ELR (cell line): ENCODE measurements at regions not wholly inside any gene's neighbourhood (a gene's known extent, or its start where the extent isn't known, plus 50 kb on each side); places are given as distances from the start of the nearest gene placed in this dataset.

ENCODE experiments used
- DNase-seq: peaks from one replicate; pipeline ENCODE4 v3.0.0-alpha.2; 2015; ENCODE audit warnings: low read depth

- DNase-seq: no peak
These were observed 79.0 kb downstream of the LBH start for GRCh38 chr2:30310371-30310770.

- no peak for DNase-seq
These were observed 79.6 kb downstream of the LBH start for GRCh38 chr2:30310955-30311354.

DNA sequence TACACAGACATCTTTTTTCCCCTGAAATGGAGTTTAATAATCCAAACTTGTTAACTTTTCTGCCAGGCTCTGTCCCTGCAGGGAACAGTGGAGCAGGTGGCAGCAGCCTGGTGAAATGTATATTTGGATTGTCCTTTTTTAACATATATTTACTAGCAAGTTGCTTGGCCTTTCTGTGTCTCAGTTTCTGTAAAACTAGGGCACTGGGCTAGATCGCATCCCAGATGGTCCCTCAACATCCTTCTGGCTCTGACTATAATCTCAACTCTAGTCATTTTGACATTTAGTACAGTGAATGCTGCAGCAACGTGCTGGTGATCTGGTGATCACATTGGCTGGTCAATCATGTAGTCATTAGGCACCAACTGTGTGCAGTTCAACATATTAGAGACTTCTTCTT, 80.4 kb downstream of the LBH start:
- no peak for DNase-seq

- DNase-seq: no peak
These were observed 81.6 kb downstream of the LBH start for GRCh38 chr2:30312916-30313315.

GRCh38 chr2:30314981-30315380, 83.6 kb downstream of the LBH start:
- no peak for DNase-seq

DNA sequence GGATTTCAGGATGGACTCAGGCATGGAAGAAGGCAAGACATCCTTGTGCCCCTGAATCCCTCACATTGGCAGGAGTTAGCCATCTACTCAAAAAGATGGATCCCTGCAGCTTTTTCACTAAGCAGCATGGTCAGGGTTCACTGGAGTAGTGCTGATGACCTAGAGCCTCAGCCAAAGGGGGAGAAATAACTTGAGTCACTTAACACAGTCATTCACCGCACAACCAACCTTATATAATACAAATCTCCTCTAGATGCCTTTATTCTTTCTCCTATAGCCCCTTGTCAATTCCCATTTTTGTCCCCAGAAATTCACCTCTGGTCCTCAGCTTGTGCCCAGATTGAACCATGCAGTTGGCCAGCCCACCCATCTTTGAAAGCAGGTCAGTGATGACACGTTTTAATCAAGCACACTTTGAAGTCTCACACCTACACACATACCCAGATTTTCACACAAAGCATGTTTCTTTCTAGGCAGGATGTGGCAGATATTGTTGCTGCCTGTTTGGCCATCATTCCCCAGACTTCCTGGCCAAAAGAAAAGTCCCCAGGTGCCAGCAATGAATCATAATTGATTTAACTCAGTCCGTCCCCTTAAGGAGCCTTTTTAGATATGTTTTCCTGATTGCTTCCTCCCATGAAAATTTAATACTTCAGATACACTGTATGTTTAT, 84.2 kb downstream of the LBH start:
- DNase-seq: no peak

- no peak for DNase-seq
These were observed 85.1 kb downstream of the LBH start for GRCh38 chr2:30316408-30316807.

GRCh38 chr2:30318987-30319782, 87.9 kb downstream of the LBH start:
- no peak for DNase-seq

GRCh38 chr2:30321466-30321865, 90.1 kb downstream of the LBH start:
- DNase-seq: no peak

DNA sequence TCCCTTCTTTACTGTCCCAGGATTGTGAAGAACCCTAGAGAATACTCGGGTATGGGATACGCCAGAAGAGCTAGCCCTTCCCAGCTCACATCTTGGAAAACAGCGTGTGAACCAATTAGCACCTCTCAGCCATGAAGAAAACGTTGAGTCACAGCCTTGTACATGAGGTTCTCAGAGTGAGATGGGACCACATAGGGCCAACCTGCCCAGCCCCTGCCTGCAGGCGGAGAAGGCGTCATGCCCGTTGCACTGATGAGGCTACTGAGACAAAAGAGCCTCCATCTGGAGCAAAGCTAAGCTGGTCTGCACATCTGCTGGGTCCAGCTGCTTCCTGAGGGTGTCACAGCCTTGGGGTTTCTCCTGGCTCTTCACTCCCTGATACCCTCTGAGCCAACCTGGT, 92.2 kb downstream of the LBH start:
- DNase-seq: no peak

DNA sequence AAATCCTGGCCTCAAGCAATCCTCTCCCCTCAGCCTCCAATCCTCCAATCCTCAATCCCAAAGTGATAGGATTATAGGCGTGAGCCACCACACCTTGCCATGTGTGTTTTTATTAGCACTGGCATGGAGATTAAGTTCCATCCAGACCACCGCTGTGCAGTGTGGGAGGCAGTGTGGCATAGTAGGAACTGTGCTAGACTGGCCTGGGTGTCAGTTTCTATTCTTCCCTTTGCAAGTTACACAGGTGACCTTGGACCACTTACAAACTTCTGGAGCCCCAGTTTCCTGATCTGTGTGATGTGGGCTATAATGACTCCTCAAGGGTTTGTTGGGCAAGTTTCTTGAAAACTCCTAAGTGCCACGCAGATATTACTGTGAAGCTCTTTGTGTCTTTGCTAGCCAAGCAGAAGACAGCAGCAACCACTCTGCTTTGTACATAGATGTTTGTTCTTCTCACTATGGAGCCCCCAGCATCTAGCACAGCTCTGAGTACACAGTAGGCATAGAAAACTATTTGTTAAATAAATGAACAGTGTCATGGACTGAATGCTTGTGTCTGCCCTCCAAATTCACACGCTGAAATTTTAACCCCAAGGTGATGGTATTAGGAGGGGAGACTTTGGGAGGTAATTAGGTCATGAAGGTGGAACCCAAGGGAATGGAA, 93.0 kb downstream of the LBH start:
- DNase-seq: no peak

GRCh38 chr2:30325600-30326328, 94.4 kb downstream of the LBH start:
- DNase-seq: no peak

DNA sequence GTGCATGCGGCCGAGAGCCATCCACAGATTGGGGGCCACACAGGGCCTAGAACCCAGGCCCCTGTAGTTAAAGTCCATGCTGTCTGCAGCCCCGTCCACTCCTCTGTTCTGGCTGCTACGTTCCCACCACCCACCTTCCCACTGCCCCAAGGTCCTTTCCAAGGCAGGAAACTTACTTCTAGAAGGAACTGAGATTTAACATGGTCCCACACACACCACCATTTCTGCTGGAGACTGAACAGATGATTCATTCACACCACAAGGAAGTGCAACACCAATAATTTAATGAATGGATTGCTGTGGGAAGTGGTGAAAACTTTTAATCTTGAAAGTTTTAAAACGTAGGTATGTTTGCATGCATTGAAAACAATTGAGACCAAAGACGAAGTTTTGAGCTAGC, 95.2 kb downstream of the LBH start:
- DNase-seq: no peak

- no peak for DNase-seq
These were observed 99.7 kb downstream of the LBH start for GRCh38 chr2:30331038-30331437.

DNA sequence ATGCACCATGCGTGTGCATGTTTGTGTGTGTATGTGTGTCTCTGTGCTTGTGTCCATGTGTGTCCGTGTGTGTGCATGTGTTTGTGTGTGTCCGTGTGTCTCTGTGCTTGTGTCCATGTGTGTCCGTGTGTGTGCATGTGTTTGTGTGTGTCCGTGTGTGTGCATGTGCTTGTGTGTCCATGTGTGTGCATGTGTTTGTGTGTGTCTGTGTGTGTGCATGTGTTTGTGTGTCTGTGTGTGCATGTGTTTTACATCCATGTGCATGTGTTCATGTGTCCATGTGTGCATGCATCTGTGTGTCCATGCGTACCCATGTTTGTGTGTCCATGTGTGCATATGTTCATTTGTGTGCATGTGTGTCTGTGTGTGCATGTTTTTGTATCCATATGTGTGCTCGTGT, 100.5 kb downstream of the LBH start:
- DNase-seq: no peak

- DNase-seq: no peak
These were observed 101.6 kb downstream of the LBH start for GRCh38 chr2:30332791-30333453.

DNA sequence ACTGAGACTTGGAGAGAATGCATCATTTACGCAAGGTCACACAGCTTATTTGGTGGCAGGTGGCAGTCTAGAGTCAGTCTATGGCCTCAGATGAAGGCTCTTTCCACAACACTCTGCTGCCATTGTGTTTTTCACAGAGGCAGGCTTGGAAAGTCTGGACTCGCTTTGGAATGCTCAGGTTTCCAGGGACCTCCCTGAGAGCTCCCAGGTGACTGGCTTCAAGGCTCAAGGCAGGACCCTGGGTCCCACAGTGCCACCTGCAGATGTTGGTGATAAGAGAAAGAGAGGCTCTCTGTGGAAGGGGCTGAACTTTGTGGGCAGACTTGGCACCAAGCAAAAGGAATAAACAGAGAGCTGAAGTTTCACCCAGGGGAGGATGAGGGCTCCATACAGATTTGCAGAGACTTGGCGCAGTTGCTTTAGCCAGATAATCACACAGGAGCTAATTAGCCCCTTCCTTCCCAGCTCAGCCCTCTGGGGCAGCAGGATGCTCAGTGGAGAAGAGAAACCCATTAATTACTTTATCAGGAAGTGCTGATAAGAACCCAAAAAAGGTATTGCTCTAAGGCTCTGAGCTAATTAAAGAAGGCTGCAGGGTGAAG, 103.5 kb downstream of the LBH start:
- DNase-seq: no peak

GRCh38 chr2:30336084-30336483, 104.8 kb downstream of the LBH start:
- no peak for DNase-seq

DNA sequence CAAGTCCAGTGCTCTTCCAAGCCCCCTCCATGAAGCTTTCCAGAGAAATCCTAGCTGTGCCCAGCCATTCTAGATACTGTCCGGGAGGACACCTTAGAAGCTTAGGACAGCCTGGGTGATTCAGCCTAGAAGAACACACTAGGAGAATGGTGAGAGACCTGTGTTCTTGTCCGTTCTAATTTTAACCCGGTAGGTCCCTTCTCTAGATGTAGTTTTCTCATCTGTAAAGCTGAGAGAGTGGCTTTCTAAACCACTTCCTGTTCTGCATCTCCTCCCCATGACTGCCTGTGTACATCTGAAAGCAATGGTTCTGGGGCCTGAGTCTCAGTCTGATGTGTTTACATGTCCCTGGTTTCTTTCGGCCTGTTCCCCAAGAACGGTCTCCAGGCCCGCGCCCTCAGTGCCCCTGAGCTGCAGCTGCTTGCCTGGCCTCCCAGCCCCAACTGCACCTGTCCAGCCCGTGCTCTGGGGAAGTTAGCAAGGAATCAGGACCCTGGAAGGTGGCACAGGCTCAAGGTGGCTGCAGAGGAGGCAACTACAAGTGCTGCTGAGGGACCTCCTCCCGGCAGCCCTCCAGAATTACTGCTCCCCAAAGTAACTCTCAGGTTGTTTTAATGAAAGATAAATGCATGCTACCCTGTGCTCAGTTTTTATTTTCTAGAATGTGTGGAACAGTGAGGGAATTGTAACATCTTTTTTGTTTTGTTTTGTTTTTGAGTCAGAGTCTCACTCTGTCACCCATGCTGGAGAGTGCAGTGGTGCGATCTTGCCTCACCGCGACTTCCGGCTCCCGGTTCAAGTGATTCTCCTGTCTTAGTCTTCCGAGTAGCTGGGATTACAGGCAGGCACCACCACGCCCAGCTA, 105.9 kb downstream of the LBH start:
- DNase-seq: no peak

DNA sequence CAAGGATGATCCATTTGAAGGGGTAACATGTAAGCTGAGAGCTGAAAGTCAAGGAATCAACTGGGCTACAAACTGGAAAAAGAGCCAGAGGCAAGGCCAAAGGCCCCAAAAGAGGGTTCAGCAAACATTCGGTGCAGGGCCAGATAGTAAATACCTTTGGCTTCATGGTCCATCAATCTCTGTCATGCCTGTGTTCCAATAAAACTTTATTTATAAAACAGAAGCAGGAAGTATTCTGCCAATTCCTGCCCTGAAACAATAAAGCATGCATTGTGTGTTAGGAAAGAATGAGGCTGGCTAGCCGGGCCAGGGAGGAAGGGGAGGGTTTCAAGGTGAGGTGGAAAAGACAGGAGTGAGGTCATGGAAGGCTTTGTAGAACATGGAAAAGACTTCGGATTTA, 107.1 kb downstream of the LBH start:
- DNase-seq: no peak

DNA sequence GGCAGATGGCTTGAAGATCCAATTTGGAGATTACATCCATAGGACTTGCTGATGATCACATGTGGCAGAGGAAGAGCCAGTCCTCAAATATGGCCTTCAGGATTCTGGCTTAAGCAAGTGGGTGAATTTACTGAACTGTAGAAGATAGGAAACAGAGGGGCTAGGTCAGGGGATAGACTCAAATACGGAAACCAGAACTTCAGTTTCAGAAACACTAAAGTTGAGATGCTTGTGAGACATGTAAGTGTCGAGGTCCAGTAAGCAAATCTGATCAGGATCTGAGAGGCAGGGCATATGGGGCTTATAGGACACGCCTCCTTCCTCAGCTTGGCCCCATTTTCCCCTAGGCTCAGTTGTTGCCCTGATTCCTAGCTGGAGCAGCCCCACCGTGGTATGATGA, 107.7 kb downstream of the LBH start:
- DNase-seq: no peak
